Natural killer cell (primary cell): ENCODE measurements at regions not wholly inside any gene's neighbourhood (a gene's known extent, or its start where the extent isn't known, plus 50 kb on each side); places are given as distances from the start of the nearest gene placed in this dataset.

Experiments used
- ATAC-seq, 3 donors: fragments of 150-1000 bp in 2 of 3; fragments of 200-7000 bp in 1 of 3; cut with Tn5 transposase; 1 replicate in 1 of 3; 2 replicates in 2 of 3; pipeline ENCODE4 v1.10.0; 2021; ENCODE audit warnings: mild to moderate bottlenecking in 2 of 3, moderate library complexity in 2 of 3
- DNase-seq, 2 donors: peaks; one replicate each; pipeline versions ENCODE4 v3.0.0 to v3.0.0-alpha.2; 2013 to 2021; ENCODE audit warnings: mixed read lengths in 1 of 2
- H3K27ac ChIP-seq: one replicate; pipeline ENCODE4 v1.5.1; 2013; ENCODE audit warnings: mild to moderate bottlenecking, low read length
- H3K27me3 ChIP-seq: one replicate; pipeline ENCODE4 v1.6.1; 2013; ENCODE audit warnings: low read length; ENCODE audit not compliant: control insufficient read depth, insufficient read depth
- H3K36me3 ChIP-seq: one replicate; pipeline ENCODE4 v1.6.1; 2013; ENCODE audit warnings: low read length; ENCODE audit not compliant: control insufficient read depth, insufficient read depth
- H3K4me1 ChIP-seq: one replicate; pipeline ENCODE4 v1.6.1; 2013; ENCODE audit warnings: low read length; ENCODE audit not compliant: control insufficient read depth, insufficient read depth
- H3K4me3 ChIP-seq: one replicate; pipeline ENCODE4 v1.5.1; 2013; ENCODE audit warnings: low read length
- H3K9me3 ChIP-seq: one replicate; pipeline ENCODE4 v1.6.1; 2013; ENCODE audit warnings: low read length; ENCODE audit not compliant: control insufficient read depth, insufficient read depth
- H3K27ac Mint-ChIP-seq, 2 donors: one replicate each; pipeline ENCODE4 v1.8.0; 2022; ENCODE audit warnings: mild to moderate bottlenecking in 2 of 2, mixed read lengths in 2 of 2, moderate library complexity in 1 of 2
- H3K27me3 Mint-ChIP-seq, 2 donors: one replicate each; pipeline ENCODE4 v1.8.0; 2022; ENCODE audit warnings: low read depth in 2 of 2, mixed read lengths in 2 of 2
- H3K36me3 Mint-ChIP-seq: one replicate; pipeline ENCODE4 v1.8.0; 2022; ENCODE audit warnings: mixed read lengths
- H3K4me1 Mint-ChIP-seq, 2 donors: one replicate each; pipeline ENCODE4 v1.8.0; 2022; ENCODE audit warnings: mixed read lengths in 2 of 2
- H3K4me3 Mint-ChIP-seq: one replicate; pipeline ENCODE4 v1.8.0; 2022; ENCODE audit warnings: mild to moderate bottlenecking, moderate library complexity, mixed read lengths
- H3K9me3 Mint-ChIP-seq, 2 donors: one replicate each; pipeline ENCODE4 v1.8.0; 2022; ENCODE audit warnings: mixed read lengths in 2 of 2
- WGBS: methylation state at CpG from one replicate; pipeline ENCODE4 v1.1.7; 2013; ENCODE audit warnings: missing lambda C conversion rate; ENCODE audit not compliant: insufficient coverage; 5-methylcytosine and 5-hydroxymethylcytosine counted together
- intact Hi-C: fragments of 100-400 bp; cut with micrococcal nuclease; formaldehyde crosslinking; loops from one replicate; pipeline ENCODE4 v1.14.2; 2022
- TF ChIP-seq, protein P1 (sequence below): fragments of 200-600 bp; IDR thresholded peaks from one replicate; pipeline ENCODE4 v1.8.0; 2022; ENCODE audit warnings: antibody characterized with exemption

DNA sequence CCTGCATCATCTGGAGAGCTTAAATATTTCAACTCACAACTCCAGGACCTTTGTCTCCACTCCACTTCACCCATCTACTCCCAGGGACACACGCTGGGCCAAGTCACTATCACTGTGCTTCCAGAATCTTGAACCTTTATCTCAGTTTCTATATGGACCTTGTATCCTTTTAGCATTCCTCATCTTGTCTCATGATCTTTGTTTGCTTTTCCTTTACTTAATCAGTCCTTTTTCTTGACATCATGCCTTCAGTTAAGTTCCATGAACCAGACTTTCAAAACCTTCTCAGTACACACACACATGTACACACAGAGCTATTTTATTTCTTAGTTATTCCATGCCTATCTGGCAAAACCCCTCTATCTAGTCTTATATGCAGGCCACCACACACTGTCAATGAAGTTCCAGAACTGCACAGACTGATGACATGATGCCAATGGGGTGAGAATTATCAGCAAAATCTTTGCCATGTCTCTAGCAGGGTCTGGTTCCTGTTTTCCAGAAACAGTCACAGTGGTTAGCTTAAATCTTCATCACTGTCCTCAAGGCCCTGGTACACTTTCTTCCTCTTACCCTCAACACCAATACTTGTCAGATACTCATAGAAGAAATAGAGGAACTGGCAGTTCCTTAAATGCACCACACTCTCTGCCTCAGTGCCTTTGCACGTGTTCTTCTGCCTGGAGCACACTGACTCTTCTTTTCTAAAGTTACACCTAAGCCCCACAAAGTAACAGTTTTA is 77.6 kb upstream of the STARD13 start:
- no peaks in the 10 kb centered on the region for H3K36me3 Mint-ChIP-seq
- ATAC-seq (peak in 1 of 3 donors; percentile 55), DNase-seq (no peak)
- no peak overlapping the region for H3K27ac Mint-ChIP-seq
- no peaks in the 10 kb centered on the region for H3K4me1 ChIP-seq
- no peaks in the 10 kb centered on the region for H3K36me3 ChIP-seq
- no peak overlapping the region for H3K27ac ChIP-seq
- no peaks in the 10 kb centered on the region for H3K9me3 ChIP-seq
- intact Hi-C loops, result no loop called here
- 55% methylated on average over 2 of the region's 2 CpGs for WGBS
- peaks cover 0 to 2% of the 10 kb centered on the region in 2 donors for H3K27me3 Mint-ChIP-seq
- TF ChIP-seq, protein P1, sequence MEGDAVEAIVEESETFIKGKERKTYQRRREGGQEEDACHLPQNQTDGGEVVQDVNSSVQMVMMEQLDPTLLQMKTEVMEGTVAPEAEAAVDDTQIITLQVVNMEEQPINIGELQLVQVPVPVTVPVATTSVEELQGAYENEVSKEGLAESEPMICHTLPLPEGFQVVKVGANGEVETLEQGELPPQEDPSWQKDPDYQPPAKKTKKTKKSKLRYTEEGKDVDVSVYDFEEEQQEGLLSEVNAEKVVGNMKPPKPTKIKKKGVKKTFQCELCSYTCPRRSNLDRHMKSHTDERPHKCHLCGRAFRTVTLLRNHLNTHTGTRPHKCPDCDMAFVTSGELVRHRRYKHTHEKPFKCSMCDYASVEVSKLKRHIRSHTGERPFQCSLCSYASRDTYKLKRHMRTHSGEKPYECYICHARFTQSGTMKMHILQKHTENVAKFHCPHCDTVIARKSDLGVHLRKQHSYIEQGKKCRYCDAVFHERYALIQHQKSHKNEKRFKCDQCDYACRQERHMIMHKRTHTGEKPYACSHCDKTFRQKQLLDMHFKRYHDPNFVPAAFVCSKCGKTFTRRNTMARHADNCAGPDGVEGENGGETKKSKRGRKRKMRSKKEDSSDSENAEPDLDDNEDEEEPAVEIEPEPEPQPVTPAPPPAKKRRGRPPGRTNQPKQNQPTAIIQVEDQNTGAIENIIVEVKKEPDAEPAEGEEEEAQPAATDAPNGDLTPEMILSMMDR, result no peak
- H3K9me3 Mint-ChIP-seq, result peaks cover 2 to 10% of the 10 kb centered on the region in 2 donors
- no peak overlapping the region for H3K4me3 ChIP-seq
- H3K4me1 Mint-ChIP-seq, result peaks cover 0 to 4% of the 10 kb centered on the region in 2 donors
- H3K27me3 ChIP-seq, result no peaks in the 10 kb centered on the region
- H3K4me3 Mint-ChIP-seq, result no peak overlapping the region

DNA sequence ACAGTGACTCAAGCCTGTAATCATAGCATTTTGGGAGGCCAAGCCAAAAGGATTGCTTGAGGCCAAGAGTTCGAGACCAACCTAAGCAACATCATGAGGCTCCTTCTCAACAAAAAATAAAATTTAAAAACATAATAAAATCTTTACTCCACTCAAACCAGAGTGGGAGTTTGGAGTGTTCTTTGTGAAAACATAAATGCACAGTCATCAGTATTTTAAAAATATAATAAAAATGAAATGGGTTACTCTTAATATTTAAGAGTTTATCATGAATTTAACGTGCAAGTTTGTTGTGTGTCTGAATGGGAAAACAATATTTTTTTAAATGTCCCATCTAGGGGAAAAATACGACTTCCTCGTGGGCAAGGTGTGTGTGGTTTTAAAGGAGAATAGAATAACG is 78.6 kb upstream of the STARD13 start:
- no peak overlapping the region for H3K4me3 Mint-ChIP-seq
- DNase-seq, result no peak
- H3K36me3 ChIP-seq, result no peaks in the 10 kb centered on the region
- intact Hi-C loops, result no loop called here
- no peaks in the 10 kb centered on the region for H3K4me1 ChIP-seq
- peaks cover 2 to 10% of the 10 kb centered on the region in 2 donors for H3K9me3 Mint-ChIP-seq
- WGBS, result 71% methylated on average over 4 of the region's 5 CpGs
- no peak overlapping the region for H3K4me3 ChIP-seq
- H3K27me3 Mint-ChIP-seq, result peaks cover 0 to 2% of the 10 kb centered on the region in 2 donors
- ATAC-seq, result no peak
- TF ChIP-seq, protein P1, result no peak
- H3K27me3 ChIP-seq, result no peaks in the 10 kb centered on the region
- H3K27ac ChIP-seq, result no peak overlapping the region
- no peaks in the 10 kb centered on the region for H3K36me3 Mint-ChIP-seq
- H3K9me3 ChIP-seq, result no peaks in the 10 kb centered on the region
- H3K4me1 Mint-ChIP-seq, result peaks cover 0 to 5% of the 10 kb centered on the region in 2 donors
- H3K27ac Mint-ChIP-seq, result no peak overlapping the region

DNA sequence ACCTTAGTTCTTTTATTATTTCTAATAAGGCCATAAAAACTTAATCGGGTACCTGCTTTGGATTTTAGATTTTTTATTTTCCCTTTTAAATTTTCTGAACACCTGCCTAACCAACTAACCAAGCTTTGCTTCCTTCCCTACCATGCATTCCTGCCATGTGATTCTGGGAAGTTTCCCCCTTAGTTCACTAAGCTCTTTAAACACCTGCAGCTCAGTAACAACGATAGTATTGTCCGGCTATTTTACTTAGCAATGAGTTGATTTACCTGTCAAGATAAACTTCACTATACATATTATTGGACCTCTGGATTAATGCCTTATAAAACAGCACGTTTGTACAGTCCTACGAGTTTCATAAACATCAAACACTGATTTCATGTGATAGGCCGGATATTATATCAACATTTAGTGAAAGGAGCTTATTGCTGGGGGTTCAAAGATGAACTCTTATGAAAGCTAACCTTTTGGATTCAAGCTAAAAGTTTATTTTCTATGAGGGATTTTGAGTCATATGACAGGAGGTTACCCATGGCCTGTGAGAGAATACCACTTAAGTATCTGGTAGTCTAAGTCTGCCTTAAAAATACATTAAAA is 81.0 kb upstream of the STARD13 start:
- Mint-ChIP-seq H3K27me3 (no peaks in the 10 kb centered on the region), H3K4me1 (peaks cover 0 to 5% of the 10 kb centered on the region in 2 donors), H3K36me3 (no peaks in the 10 kb centered on the region), H3K27ac (no peak overlapping the region), H3K4me3 (no peak overlapping the region), H3K9me3 (peaks cover 0 to 6% of the 10 kb centered on the region in 2 donors)
- 78% methylated on average over 5 of the region's 6 CpGs for WGBS
- no peaks in the 10 kb centered on the region for H3K27me3 ChIP-seq
- DNase-seq, result no peak
- H3K9me3 ChIP-seq, result no peaks in the 10 kb centered on the region
- ATAC-seq, result no peak
- TF ChIP-seq, protein P1, result no peak
- intact Hi-C loops, result no loop called here
- no peaks in the 10 kb centered on the region for H3K4me1 ChIP-seq
- H3K36me3 ChIP-seq, result no peaks in the 10 kb centered on the region
- H3K4me3 ChIP-seq, result no peak overlapping the region
- H3K27ac ChIP-seq, result no peak overlapping the region
